ENCODE measurements at regions not wholly inside any gene's neighbourhood (a gene's known extent, or its start where the extent isn't known, plus 50 kb on each side); places are given as distances from the start of the nearest gene placed in this dataset.

GRCh38 chr5:69007726-69008368 lies 86.0 kb upstream of the SLC30A5 start (continued):
- TF ChIP-seq, protein P1, sequence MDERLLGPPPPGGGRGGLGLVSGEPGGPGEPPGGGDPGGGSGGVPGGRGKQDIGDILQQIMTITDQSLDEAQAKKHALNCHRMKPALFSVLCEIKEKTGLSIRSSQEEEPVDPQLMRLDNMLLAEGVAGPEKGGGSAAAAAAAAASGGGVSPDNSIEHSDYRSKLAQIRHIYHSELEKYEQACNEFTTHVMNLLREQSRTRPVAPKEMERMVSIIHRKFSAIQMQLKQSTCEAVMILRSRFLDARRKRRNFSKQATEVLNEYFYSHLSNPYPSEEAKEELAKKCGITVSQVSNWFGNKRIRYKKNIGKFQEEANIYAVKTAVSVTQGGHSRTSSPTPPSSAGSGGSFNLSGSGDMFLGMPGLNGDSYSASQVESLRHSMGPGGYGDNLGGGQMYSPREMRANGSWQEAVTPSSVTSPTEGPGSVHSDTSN (CRISPR knock-in tag; IDR thresholded peaks at IDR 0.05; ENCODE audit: low read depth): no peak
- TF ChIP-seq, protein P1 (tag; conservative IDR thresholded peaks at IDR 0.05; ENCODE audit: low read depth): 0 out of 2 replicates have a peak, but pooled peaks have one; percentile 11
- TF ChIP-seq CTCF (IDR thresholded peaks at IDR 0.05 in 2 of 3, conservative IDR thresholded peaks at IDR 0.05 in 1 of 3; ENCODE audit: insufficient read depth in 2 of 3, low read depth in 1 of 3, low read length in 3 of 3) (peak; percentile 84 to 94 (median 90)), PML (IDR thresholded peaks at IDR 0.05; ENCODE audit: low read length) (no peak), STAG1 (CRISPR knock-in tag; IDR thresholded peaks at IDR 0.05; ENCODE audit: borderline replicate concordance) (peak; percentile 93), SPI1 (IDR thresholded peaks at IDR 0.05; ENCODE audit: borderline replicate concordance, low read depth, low read length) (peak; percentile 72; the same call in 1 of the 2 replicates), SREBF2 (CRISPR knock-in tag; IDR thresholded peaks at IDR 0.05) (no peak), SMARCB1 (IDR thresholded peaks at IDR 0.05; ENCODE audit: insufficient read length, low read depth) (no peak), MEIS2 (IDR thresholded peaks at IDR 0.05; ENCODE audit: partially characterized antibody) (peak; percentile 23), HDAC2 (IDR thresholded peaks at IDR 0.05) (peak; percentile 58; the same call in 1 of the 2 replicates), BMI1 (IDR thresholded peaks at IDR 0.05; ENCODE audit: low read length) (0 out of 2 replicates have a peak, but pooled peaks have one; percentile 25), KLF16 (IDR thresholded peaks at IDR 0.05) (peak; percentile 73; the same call in 1 of the 2 replicates), HLTF (IDR thresholded peaks at IDR 0.05) (no peak), SMARCC2 (IDR thresholded peaks at IDR 0.05; ENCODE audit: low read depth) (no peak), ZEB2 (IDR thresholded peaks at IDR 0.05) (peak; percentile 84), RAD21 (CRISPR knock-in tag; conservative IDR thresholded peaks at IDR 0.05 in 1 of 2, IDR thresholded peaks at IDR 0.05 in 1 of 2) (peak; percentile 81 to 86), ZC3H8 (IDR thresholded peaks at IDR 0.05) (no peak), CTBP1 (IDR thresholded peaks at IDR 0.05; ENCODE audit: borderline replicate concordance) (peak; percentile 99)
- TF ChIP-seq, protein P2, sequence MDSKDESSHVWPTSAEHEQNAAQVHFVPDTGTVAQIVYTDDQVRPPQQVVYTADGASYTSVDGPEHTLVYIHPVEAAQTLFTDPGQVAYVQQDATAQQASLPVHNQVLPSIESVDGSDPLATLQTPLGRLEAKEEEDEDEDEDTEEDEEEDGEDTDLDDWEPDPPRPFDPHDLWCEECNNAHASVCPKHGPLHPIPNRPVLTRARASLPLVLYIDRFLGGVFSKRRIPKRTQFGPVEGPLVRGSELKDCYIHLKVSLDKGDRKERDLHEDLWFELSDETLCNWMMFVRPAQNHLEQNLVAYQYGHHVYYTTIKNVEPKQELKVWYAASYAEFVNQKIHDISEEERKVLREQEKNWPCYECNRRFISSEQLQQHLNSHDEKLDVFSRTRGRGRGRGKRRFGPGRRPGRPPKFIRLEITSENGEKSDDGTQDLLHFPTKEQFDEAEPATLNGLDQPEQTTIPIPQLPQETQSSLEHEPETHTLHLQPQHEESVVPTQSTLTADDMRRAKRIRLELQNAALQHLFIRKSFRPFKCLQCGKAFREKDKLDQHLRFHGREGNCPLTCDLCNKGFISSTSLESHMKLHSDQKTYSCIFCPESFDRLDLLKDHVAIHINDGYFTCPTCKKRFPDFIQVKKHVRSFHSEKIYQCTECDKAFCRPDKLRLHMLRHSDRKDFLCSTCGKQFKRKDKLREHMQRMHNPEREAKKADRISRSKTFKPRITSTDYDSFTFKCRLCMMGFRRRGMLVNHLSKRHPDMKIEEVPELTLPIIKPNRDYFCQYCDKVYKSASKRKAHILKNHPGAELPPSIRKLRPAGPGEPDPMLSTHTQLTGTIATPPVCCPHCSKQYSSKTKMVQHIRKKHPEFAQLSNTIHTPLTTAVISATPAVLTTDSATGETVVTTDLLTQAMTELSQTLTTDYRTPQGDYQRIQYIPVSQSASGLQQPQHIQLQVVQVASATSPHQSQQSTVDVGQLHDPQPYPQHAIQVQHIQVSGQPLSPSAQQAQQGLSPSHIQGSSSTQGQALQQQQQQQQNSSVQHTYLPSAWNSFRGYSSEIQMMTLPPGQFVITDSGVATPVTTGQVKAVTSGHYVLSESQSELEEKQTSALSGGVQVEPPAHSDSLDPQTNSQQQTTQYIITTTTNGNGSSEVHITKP (IDR thresholded peaks at IDR 0.05; ENCODE audit: partially characterized antibody): peak; percentile 22

All from K562 (cell line).